ENCODE measurements at regions not wholly inside any gene's neighbourhood (a gene's known extent, or its start where the extent isn't known, plus 50 kb on each side); places are given as distances from the start of the nearest gene placed in this dataset.

DNA sequence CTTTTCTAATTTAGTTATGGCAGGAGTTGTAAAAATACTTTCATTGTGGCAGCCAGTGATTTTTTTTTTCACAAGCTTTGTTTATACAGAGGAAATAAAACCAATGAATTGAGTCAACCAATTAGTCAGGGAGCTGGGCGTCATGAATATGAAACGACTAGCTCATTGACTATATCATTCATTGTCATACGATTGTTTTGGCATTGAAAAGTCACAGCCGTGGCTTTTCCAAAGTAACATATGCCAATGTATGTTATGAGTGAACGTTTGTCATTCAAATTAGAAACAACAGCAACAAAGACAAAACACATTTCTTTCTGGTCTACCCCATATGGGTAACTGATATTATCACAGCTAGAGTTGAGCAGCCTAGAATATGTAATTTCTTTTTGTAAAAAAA, 810.6 kb downstream of the EPHA7 start:
- DNase-seq (no peak), ATAC-seq (no peak)
- intact Hi-C loops (cut with micrococcal nuclease): no loop called here
- H3K4me1 Mint-ChIP-seq (ENCODE audit: low read depth): no peaks in the 10 kb centered on the region
- no peaks in the 10 kb centered on the region for H3K27me3 Mint-ChIP-seq
- H3K27ac Mint-ChIP-seq: no peak overlapping the region
- TF ChIP-seq, protein P1, sequence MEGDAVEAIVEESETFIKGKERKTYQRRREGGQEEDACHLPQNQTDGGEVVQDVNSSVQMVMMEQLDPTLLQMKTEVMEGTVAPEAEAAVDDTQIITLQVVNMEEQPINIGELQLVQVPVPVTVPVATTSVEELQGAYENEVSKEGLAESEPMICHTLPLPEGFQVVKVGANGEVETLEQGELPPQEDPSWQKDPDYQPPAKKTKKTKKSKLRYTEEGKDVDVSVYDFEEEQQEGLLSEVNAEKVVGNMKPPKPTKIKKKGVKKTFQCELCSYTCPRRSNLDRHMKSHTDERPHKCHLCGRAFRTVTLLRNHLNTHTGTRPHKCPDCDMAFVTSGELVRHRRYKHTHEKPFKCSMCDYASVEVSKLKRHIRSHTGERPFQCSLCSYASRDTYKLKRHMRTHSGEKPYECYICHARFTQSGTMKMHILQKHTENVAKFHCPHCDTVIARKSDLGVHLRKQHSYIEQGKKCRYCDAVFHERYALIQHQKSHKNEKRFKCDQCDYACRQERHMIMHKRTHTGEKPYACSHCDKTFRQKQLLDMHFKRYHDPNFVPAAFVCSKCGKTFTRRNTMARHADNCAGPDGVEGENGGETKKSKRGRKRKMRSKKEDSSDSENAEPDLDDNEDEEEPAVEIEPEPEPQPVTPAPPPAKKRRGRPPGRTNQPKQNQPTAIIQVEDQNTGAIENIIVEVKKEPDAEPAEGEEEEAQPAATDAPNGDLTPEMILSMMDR (IDR thresholded peaks at IDR 0.05): no peak
- H3K36me3 Mint-ChIP-seq (ENCODE audit: low read depth): no peaks in the 10 kb centered on the region
- POLR2A ChIA-PET: no interaction called here
- H3K4me3 Mint-ChIP-seq: no peak overlapping the region
- H3K9me3 Mint-ChIP-seq: peaks cover 31% of the 10 kb centered on the region
- CTCF ChIA-PET: no interaction called here

DNA sequence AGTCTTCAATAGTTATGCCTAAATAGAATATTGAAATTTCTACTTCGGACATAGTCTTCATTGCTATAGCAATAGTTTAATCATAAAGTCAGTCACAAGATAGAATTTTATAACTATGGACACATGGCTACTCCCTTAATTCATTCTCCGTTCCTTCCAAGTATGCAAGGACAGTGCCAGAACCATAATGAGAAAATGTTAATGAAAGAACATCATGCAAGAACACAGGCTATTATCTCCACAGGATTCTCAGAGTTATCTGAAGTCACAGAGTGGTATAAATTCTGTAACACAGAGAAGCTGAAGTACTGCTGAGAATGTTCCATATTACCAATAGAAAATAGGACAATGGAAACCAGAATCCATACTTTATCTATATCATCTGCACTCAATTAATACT, 826.2 kb downstream of the EPHA7 start:
- Mint-ChIP-seq H3K9me3 (no peaks in the 10 kb centered on the region), H3K27ac (no peak overlapping the region), H3K4me1 (ENCODE audit: low read depth) (no peaks in the 10 kb centered on the region), H3K27me3 (no peaks in the 10 kb centered on the region), H3K36me3 (ENCODE audit: low read depth) (no peaks in the 10 kb centered on the region), H3K4me3 (no peak overlapping the region)
- TF ChIP-seq, protein P1 (IDR thresholded peaks at IDR 0.05): no peak
- intact Hi-C loops (cut with micrococcal nuclease): no loop called here
- ATAC-seq: no peak
- ChIA-PET POLR2A (no interaction called here), CTCF (no interaction called here)
- DNase-seq: no peak

DNA sequence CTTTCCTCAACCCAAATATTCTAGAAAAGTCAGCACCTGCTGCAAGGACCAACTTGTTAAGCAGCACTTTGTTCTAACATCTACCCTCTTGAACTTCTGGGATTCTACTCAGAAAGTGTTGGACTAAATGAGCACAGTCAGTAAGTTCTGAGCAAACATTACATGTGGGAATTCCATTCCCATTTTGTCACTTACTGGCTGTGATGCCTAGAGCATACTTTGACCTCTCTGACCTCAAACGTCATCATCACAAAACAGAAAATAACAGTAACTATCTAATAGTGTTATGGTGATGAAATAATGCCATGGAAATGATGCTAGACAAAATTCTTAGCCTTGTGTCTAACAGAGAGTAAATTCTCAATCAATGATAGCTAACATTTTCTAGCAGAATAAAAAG, 829.4 kb downstream of the EPHA7 start:
- ChIA-PET POLR2A (no interaction called here), CTCF (no interaction called here)
- TF ChIP-seq, protein P1 (IDR thresholded peaks at IDR 0.05): no peak
- intact Hi-C loops (cut with micrococcal nuclease): no loop called here
- no peaks in the 10 kb centered on the region for H3K9me3 Mint-ChIP-seq
- no peaks in the 10 kb centered on the region for H3K27me3 Mint-ChIP-seq
- DNase-seq: no peak
- no peak for ATAC-seq
- H3K4me1 Mint-ChIP-seq (ENCODE audit: low read depth): no peaks in the 10 kb centered on the region
- H3K36me3 Mint-ChIP-seq (ENCODE audit: low read depth): no peaks in the 10 kb centered on the region
- no peak overlapping the region for H3K4me3 Mint-ChIP-seq
- no peak overlapping the region for H3K27ac Mint-ChIP-seq

DNA sequence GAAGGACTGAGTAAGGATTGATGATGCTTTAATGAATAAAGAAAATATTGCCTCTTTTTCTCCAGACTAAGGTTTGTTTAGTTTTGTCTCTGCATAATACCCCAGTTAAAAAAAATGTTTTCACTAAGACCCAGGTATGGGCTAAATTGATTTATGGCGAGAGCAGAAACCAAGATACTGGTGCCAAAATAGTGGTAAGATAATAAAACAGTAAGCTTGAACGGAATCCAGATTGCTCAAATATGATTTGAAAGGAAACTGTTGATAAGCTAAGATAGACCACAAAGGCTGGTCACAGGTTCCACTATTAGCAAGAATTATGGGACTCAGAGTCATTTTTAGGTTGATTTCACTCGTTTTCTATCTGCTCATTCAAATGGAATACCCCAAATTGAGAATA, 831.2 kb downstream of the EPHA7 start:
- CTCF ChIA-PET: no interaction called here
- no peaks in the 10 kb centered on the region for H3K4me1 Mint-ChIP-seq (ENCODE audit: low read depth)
- no peaks in the 10 kb centered on the region for H3K27me3 Mint-ChIP-seq
- H3K27ac Mint-ChIP-seq: no peak overlapping the region
- peaks cover 2% of the 10 kb centered on the region for H3K9me3 Mint-ChIP-seq
- ATAC-seq: no peak
- TF ChIP-seq, protein P1 (IDR thresholded peaks at IDR 0.05): no peak
- POLR2A ChIA-PET: no interaction called here
- no peak overlapping the region for H3K4me3 Mint-ChIP-seq
- DNase-seq: no peak
- H3K36me3 Mint-ChIP-seq (ENCODE audit: low read depth): no peaks in the 10 kb centered on the region
- intact Hi-C loops (cut with micrococcal nuclease): no loop called here

DNA sequence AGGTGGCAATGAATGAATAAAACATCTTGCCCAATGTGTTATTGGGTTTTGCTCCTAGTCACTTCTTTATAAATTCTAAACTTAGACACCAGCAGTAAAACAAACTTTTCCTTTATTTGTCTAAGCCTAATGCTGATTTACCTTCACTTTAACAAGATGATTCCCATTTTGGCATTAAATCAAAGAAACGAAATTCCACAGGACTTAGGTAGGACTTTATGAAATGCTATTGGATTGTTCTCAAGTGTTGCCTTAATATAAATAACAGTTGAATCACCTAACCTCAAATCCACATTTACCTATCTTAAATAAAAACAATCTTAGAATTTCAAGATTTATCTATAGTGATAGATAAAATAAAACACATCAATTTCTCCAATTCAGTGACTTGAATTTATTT, 831.8 kb downstream of the EPHA7 start:
- no peak overlapping the region for H3K27ac Mint-ChIP-seq
- CTCF ChIA-PET: no interaction called here
- DNase-seq (no peak), ATAC-seq (no peak)
- H3K36me3 Mint-ChIP-seq (ENCODE audit: low read depth): no peaks in the 10 kb centered on the region
- peaks cover 2% of the 10 kb centered on the region for H3K9me3 Mint-ChIP-seq
- TF ChIP-seq, protein P1 (IDR thresholded peaks at IDR 0.05): no peak
- POLR2A ChIA-PET: no interaction called here
- H3K4me1 Mint-ChIP-seq (ENCODE audit: low read depth): no peaks in the 10 kb centered on the region
- H3K4me3 Mint-ChIP-seq: no peak overlapping the region
- H3K27me3 Mint-ChIP-seq: no peaks in the 10 kb centered on the region
- intact Hi-C loops (cut with micrococcal nuclease): no loop called here

Measured in activated CD8-positive, alpha-beta T cell treated with anti-CD3 and anti-CD28 coated beads for 36 hours (primary cell).